Endodermal cell (in vitro differentiated cells): ENCODE measurements at regions not wholly inside any gene's neighbourhood (a gene's known extent, or its start where the extent isn't known, plus 50 kb on each side); places are given as distances from the start of the nearest gene placed in this dataset.

Experiments
- DNase-seq: peaks from one replicate; pipeline ENCODE4 v3.0.0-alpha.2; 2017
- H3K27ac ChIP-seq: 2 replicates; pipeline ENCODE4 v1.5.1; 2013; ENCODE audit warnings: mild to moderate bottlenecking, low read depth, low read length, moderate library complexity
- H3K27me3 ChIP-seq: 2 replicates; pipeline ENCODE4 v1.6.1; 2013; ENCODE audit warnings: mild to moderate bottlenecking, low read length, moderate library complexity; ENCODE audit not compliant: insufficient read depth, control insufficient read depth, poor library complexity, severe bottlenecking
- H3K36me3 ChIP-seq: 2 replicates; pipeline ENCODE4 v1.7.0; 2013; ENCODE audit warnings: mild to moderate bottlenecking, low read length, moderate library complexity; ENCODE audit not compliant: control insufficient read depth, insufficient read depth
- H3K4me1 ChIP-seq: one replicate; pipeline ENCODE4 v1.7.0; 2013; ENCODE audit warnings: low read length; ENCODE audit not compliant: control insufficient read depth, insufficient read depth
- H3K4me3 ChIP-seq: 2 replicates; pipeline ENCODE4 v1.5.1; 2013; ENCODE audit warnings: mild to moderate bottlenecking, low read length, moderate library complexity
- H3K9ac ChIP-seq: 2 replicates; pipeline ENCODE4 v1.6.1; 2013; ENCODE audit warnings: mild to moderate bottlenecking, low read length, moderate library complexity; ENCODE audit not compliant: poor library complexity, severe bottlenecking; ENCODE audit errors: extremely low read depth
- H3K9me3 ChIP-seq: 2 replicates; pipeline ENCODE4 v1.6.1; 2013; ENCODE audit warnings: mild to moderate bottlenecking, low read length, moderate library complexity; ENCODE audit not compliant: control insufficient read depth
- H3K27ac Mint-ChIP-seq: 2 replicates; pipeline ENCODE4 v1.8.0; 2020; ENCODE audit warnings: mixed read lengths
- H3K27me3 Mint-ChIP-seq: 2 replicates; pipeline ENCODE4 v1.8.0; 2021; ENCODE audit warnings: mild to moderate bottlenecking, mixed read lengths; ENCODE audit not compliant: insufficient read depth
- H3K36me3 Mint-ChIP-seq: 2 replicates; pipeline ENCODE4 v1.8.0; 2020; ENCODE audit warnings: low read depth, mixed read lengths
- H3K4me1 Mint-ChIP-seq: 2 replicates; pipeline ENCODE4 v1.8.0; 2020; ENCODE audit warnings: mixed read lengths
- H3K4me3 Mint-ChIP-seq: 2 replicates; pipeline ENCODE4 v1.8.0; 2020; ENCODE audit warnings: mild to moderate bottlenecking, moderate library complexity, mixed read lengths
- H3K9me3 Mint-ChIP-seq: 2 replicates; pipeline ENCODE4 v1.8.0; 2020; ENCODE audit warnings: mild to moderate bottlenecking, mixed read lengths
- WGBS, 2 experiments: methylation state at CpG; one replicate each; pipeline versions ENCODE4 v1.1.5 to v1.1.7; 2013; ENCODE audit warnings: missing lambda C conversion rate in 2 of 2, mixed read lengths in 1 of 2; ENCODE audit not compliant: insufficient coverage in 1 of 2, insufficient read length in 1 of 2; 5-methylcytosine and 5-hydroxymethylcytosine counted together
- TF ChIP-seq, protein P1 (sequence below): fragments of 200-600 bp; sonication (generic); conservative IDR thresholded peaks from 2 replicates; pipeline ENCODE4 v1.5.0; 2021; ENCODE audit warnings: antibody characterized with exemption, mild to moderate bottlenecking

DNA sequence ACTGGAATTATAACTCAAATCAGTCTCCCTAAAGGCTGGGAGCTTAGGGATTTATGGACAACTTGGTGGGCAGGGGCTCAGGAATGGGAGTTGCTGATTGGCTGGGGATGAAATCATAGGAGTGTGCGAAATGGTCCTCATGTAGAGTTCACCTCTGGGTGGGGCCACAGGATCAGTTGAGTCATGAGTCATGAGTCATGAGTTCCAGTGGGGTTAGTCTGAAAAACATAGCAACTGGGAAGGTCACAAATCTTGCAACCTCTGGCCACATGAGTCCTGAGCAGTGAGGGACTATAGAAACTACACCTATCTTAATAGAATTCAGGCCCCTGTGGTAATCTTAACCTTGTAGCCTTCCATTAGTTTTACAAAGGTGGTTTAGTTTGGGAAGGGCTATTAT is 383.3 kb downstream of the RBM43 start:
- no peaks in the 10 kb centered on the region for H3K4me1 ChIP-seq
- TF ChIP-seq, protein P1, sequence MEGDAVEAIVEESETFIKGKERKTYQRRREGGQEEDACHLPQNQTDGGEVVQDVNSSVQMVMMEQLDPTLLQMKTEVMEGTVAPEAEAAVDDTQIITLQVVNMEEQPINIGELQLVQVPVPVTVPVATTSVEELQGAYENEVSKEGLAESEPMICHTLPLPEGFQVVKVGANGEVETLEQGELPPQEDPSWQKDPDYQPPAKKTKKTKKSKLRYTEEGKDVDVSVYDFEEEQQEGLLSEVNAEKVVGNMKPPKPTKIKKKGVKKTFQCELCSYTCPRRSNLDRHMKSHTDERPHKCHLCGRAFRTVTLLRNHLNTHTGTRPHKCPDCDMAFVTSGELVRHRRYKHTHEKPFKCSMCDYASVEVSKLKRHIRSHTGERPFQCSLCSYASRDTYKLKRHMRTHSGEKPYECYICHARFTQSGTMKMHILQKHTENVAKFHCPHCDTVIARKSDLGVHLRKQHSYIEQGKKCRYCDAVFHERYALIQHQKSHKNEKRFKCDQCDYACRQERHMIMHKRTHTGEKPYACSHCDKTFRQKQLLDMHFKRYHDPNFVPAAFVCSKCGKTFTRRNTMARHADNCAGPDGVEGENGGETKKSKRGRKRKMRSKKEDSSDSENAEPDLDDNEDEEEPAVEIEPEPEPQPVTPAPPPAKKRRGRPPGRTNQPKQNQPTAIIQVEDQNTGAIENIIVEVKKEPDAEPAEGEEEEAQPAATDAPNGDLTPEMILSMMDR = no peak
- H3K4me3 Mint-ChIP-seq = no peak overlapping the region
- H3K9me3 Mint-ChIP-seq = peaks cover 9% of the 10 kb centered on the region
- WGBS, 2 experiments = 94 to 100% methylated on average over 1 of the region's 1 CpG
- peaks cover 2% of the 10 kb centered on the region for H3K36me3 Mint-ChIP-seq
- peaks cover 15% of the 10 kb centered on the region for H3K4me1 Mint-ChIP-seq
- no peak overlapping the region for H3K9ac ChIP-seq
- H3K9me3 ChIP-seq = no peaks in the 10 kb centered on the region
- no peaks in the 10 kb centered on the region for H3K27me3 ChIP-seq
- H3K27ac Mint-ChIP-seq = no peak overlapping the region
- H3K4me3 ChIP-seq = no peak overlapping the region
- H3K27me3 Mint-ChIP-seq = no peaks in the 10 kb centered on the region
- DNase-seq = no peak
- no peaks in the 10 kb centered on the region for H3K36me3 ChIP-seq
- no peak overlapping the region for H3K27ac ChIP-seq

DNA sequence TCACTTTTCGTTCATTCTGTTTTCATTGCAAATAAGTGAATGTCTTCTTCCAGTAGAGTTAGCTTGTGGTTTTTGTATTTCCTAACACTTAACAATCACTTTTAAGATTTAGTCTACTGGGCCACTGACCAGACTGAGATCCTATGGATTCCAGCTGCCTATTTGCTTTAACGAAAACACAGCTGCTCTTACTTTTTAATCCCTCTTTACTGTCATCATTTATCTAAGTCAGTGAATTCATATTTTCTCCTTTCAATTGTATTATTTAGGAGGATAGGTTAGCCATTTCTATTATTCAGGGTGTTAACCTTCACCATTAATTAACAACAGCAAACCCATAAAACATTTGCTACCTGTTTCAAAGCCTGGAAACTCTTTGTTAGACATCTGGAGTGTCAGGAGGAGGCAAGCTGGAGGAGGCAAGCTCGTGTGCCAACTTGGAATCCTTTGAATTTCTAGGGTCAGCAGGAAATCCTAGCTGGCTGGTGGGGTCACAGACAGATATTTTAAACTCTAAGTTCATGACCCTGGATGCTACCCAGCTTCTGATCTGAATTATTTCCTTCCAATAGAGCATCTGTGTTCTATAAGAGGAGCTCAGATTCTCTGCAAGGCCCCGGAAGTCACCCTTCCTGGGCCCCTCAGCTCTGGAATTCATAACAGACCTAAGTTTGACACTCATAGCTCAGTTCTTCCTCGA is 385.3 kb downstream of the RBM43 start:
- Mint-ChIP-seq H3K27me3 (no peaks in the 10 kb centered on the region), H3K9me3 (peaks cover 9% of the 10 kb centered on the region), H3K4me3 (no peak overlapping the region), H3K36me3 (peaks cover 2% of the 10 kb centered on the region), H3K27ac (no peak overlapping the region), H3K4me1 (peaks cover 27% of the 10 kb centered on the region)
- Histone ChIP-seq H3K36me3 (no peaks in the 10 kb centered on the region), H3K27ac (peak overlapping the region; percentile 24), H3K4me1 (no peaks in the 10 kb centered on the region), H3K9me3 (no peaks in the 10 kb centered on the region), H3K4me3 (no peak overlapping the region), H3K9ac (no peak overlapping the region), H3K27me3 (no peaks in the 10 kb centered on the region)
- TF ChIP-seq, protein P1 = no peak
- WGBS, 2 experiments = 80 to 89% methylated on average over 1 to 5 of the region's 5 CpGs
- DNase-seq = no peak

- TF ChIP-seq, protein P1 = no peak
- Mint-ChIP-seq H3K36me3 (peaks cover 2% of the 10 kb centered on the region), H3K27me3 (no peaks in the 10 kb centered on the region), H3K9me3 (peaks cover 18% of the 10 kb centered on the region), H3K4me3 (no peak overlapping the region), H3K4me1 (peaks cover 34% of the 10 kb centered on the region), H3K27ac (peak overlapping the region; percentile 10)
- H3K36me3 ChIP-seq = no peaks in the 10 kb centered on the region
- H3K27ac ChIP-seq = no peak overlapping the region
- no peak overlapping the region for H3K4me3 ChIP-seq
- no peak for DNase-seq
- H3K4me1 ChIP-seq = no peaks in the 10 kb centered on the region
- peaks cover under 1% of the 10 kb centered on the region for H3K9me3 ChIP-seq
- 80 to 100% methylated on average over 1 to 4 of the region's 4 CpGs for WGBS, 2 experiments
- no peaks in the 10 kb centered on the region for H3K27me3 ChIP-seq
- no peak overlapping the region for H3K9ac ChIP-seq
Measured at GRCh38 chr2:150873396-150873772, 385.9 kb upstream of the RND3 start.
